ENCODE measurements at regions not wholly inside any gene's neighbourhood (a gene's known extent, or its start where the extent isn't known, plus 50 kb on each side); places are given as distances from the start of the nearest gene placed in this dataset.

DNA sequence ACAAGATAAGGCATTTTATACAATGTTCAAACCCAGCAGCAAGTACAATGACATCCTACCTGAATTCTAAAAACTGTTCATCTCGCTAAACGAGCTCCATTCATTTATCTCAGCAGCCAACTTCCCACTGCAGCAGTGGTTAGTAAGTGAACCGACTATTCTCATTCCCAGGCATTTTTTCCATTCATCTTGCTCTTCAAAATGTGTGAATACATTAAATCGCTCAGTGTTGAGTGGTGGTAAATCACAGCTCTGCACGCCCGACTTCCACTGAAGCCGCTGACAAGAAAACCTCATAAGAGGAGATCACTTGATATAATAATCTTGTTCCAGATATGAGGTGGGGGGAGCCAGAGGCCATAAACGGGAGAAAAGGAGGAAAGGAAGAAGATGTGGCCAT, 746.2 kb upstream of the USP15 start:
- H3K4me3 ChIP-seq, result no peak overlapping the region
- no peak overlapping the region for H3K27ac ChIP-seq
- H3K4me1 ChIP-seq, result no peaks in the 10 kb centered on the region
- no peak for DNase-seq
- no peaks in the 10 kb centered on the region for H3K9me3 ChIP-seq (replicated peaks)
- H3K36me3 ChIP-seq, result no peaks in the 10 kb centered on the region
- no peaks in the 10 kb centered on the region for H3K27me3 ChIP-seq

DNA sequence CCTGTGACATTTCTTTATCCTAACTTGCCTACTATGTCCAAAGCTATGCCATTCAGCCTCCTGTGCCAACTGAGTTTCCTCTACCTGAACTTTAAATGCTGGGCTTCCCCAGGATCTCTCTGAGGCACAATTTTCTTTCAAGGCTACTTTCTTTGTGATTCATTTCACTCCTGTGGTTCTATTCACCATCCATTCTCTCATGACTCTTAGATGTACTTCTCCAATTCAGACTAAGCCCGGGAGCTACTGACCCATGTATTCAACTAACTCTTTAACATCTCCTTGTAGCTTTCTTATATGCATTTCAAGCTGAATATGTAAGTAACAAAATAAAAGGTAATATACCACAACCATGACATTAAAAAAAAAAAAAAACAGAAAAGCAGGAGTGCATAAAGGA, 738.9 kb upstream of the USP15 start:
- H3K4me1 ChIP-seq, result no peaks in the 10 kb centered on the region
- H3K4me3 ChIP-seq, result no peak overlapping the region
- no peak for DNase-seq

GRCh38 chr12:61523276-61523992, 736.8 kb upstream of the USP15 start:
- no peaks in the 10 kb centered on the region for H3K4me1 ChIP-seq
- no peaks in the 10 kb centered on the region for H3K9me3 ChIP-seq (replicated peaks)
- H3K4me3 ChIP-seq, result no peak overlapping the region
- no peaks in the 10 kb centered on the region for H3K36me3 ChIP-seq
- no peaks in the 10 kb centered on the region for H3K27me3 ChIP-seq
- H3K27ac ChIP-seq, result no peak overlapping the region
- no peak for DNase-seq

More for the DNA sequence above, 738.9 kb upstream of the USP15 start:
- Histone ChIP-seq H3K27ac (no peak overlapping the region), H3K9me3 (replicated peaks) (no peaks in the 10 kb centered on the region), H3K36me3 (no peaks in the 10 kb centered on the region), H3K27me3 (no peaks in the 10 kb centered on the region)

DNA sequence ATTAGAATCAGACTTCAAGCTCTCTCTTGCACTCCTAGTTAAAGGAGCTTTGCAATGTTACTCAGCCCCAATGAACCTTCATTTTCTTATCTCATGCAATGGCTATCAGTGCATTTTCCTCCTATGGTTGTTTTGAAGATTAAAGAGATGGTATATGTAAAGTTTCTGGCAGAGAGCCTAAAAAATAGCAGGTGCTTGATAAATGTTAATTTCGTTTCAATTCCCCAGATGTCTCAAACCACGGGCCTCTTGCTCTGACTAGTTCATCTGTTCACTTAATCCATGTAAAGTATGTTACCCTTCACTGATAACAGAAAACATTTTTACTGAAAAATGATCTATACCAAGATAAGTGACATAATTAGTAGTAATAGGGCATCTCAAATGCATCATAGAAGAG, 735.4 kb upstream of the USP15 start:
- H3K9me3 ChIP-seq (replicated peaks), result no peaks in the 10 kb centered on the region
- no peak for DNase-seq
- H3K4me1 ChIP-seq, result no peaks in the 10 kb centered on the region
- H3K27me3 ChIP-seq, result no peaks in the 10 kb centered on the region
- H3K4me3 ChIP-seq, result no peak overlapping the region
- no peaks in the 10 kb centered on the region for H3K36me3 ChIP-seq
- H3K27ac ChIP-seq, result no peak overlapping the region

- no peak for DNase-seq
- no peaks in the 10 kb centered on the region for H3K9me3 ChIP-seq (replicated peaks)
- H3K4me3 ChIP-seq, result no peak overlapping the region
- no peaks in the 10 kb centered on the region for H3K4me1 ChIP-seq
- no peak overlapping the region for H3K27ac ChIP-seq
- H3K27me3 ChIP-seq, result no peaks in the 10 kb centered on the region
- no peaks in the 10 kb centered on the region for H3K36me3 ChIP-seq
Measured at GRCh38 chr12:61525331-61525730, 734.9 kb upstream of the USP15 start.

- DNase-seq, result no peak
- no peak overlapping the region for H3K27ac ChIP-seq
- H3K27me3 ChIP-seq, result no peaks in the 10 kb centered on the region
- no peaks in the 10 kb centered on the region for H3K9me3 ChIP-seq (replicated peaks)
- H3K4me3 ChIP-seq, result no peak overlapping the region
- no peaks in the 10 kb centered on the region for H3K4me1 ChIP-seq
- H3K36me3 ChIP-seq, result no peaks in the 10 kb centered on the region
Measured at GRCh38 chr12:61530456-61530855, 729.7 kb upstream of the USP15 start.

DNA sequence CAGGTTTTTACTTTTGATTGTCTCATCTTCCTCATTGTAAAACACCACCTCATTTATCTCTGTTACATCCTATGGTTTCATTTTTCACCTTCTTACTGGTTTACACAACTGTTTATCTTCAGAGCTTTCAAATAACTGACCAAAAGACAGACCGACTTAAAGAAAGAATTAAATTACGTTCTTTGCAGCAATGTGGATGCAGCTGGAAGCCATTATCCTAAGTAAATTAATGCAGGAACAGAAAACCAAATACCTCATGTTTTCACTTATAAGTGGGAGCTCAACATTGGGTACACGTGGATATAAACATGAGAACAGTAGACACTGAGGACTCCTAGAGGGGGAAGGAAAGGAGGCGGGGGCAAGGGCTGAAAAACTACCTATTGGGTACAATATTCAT, 729.0 kb upstream of the USP15 start:
- H3K27me3 ChIP-seq, result no peaks in the 10 kb centered on the region
- no peak overlapping the region for H3K4me3 ChIP-seq
- H3K4me1 ChIP-seq, result no peaks in the 10 kb centered on the region
- H3K27ac ChIP-seq, result no peak overlapping the region
- DNase-seq, result no peak
- H3K36me3 ChIP-seq, result no peaks in the 10 kb centered on the region
- H3K9me3 ChIP-seq (replicated peaks), result no peaks in the 10 kb centered on the region

GRCh38 chr12:61536117-61536516, 724.1 kb upstream of the USP15 start:
- H3K4me3 ChIP-seq, result no peak overlapping the region
- H3K27ac ChIP-seq, result no peak overlapping the region
- no peaks in the 10 kb centered on the region for H3K27me3 ChIP-seq
- no peaks in the 10 kb centered on the region for H3K36me3 ChIP-seq
- DNase-seq, result no peak
- no peaks in the 10 kb centered on the region for H3K9me3 ChIP-seq (replicated peaks)
- H3K4me1 ChIP-seq, result no peaks in the 10 kb centered on the region

DNA sequence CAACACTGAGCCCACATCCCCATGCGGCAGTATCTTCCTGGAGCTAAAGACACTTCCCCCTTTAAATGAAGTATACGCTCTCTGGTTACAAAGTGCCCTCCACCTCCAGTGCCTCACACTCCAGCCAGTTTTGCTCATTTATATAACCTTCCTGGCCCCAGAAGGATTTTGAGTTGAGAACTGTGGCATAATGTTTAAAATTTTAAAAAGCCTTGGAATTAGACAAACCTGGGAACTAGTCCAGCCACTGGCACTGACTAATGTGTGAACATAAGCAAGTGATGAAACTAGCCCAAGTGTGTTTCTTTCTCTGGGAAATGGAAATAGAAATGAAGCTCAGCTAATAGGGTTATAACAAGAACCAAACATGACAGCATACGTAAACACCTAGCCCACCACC, 723.7 kb upstream of the USP15 start:
- no peaks in the 10 kb centered on the region for H3K9me3 ChIP-seq (replicated peaks)
- no peaks in the 10 kb centered on the region for H3K27me3 ChIP-seq
- no peaks in the 10 kb centered on the region for H3K4me1 ChIP-seq
- no peaks in the 10 kb centered on the region for H3K36me3 ChIP-seq
- no peak overlapping the region for H3K27ac ChIP-seq
- H3K4me3 ChIP-seq, result no peak overlapping the region
- no peak for DNase-seq

DNA sequence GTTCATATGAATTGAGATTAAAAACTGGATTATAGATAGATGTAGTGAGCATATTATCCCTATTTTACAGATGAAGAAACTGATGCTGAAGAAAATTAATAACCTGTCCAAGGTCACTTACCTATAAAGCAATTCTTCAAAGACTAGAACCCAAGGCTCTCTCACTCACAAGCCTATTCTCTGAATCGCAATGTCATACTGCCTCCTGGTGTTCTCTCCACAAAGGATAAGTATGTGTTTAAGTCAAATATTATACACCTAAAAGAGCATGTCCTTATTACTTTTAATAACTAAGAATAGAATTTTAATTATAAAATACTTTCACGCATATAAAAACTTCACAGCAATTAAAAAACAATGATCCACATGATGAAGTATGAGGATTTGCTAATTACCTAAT, 721.3 kb upstream of the USP15 start:
- Histone ChIP-seq H3K4me3 (no peak overlapping the region), H3K4me1 (no peaks in the 10 kb centered on the region), H3K27me3 (no peaks in the 10 kb centered on the region), H3K36me3 (no peaks in the 10 kb centered on the region), H3K27ac (no peak overlapping the region), H3K9me3 (replicated peaks) (no peaks in the 10 kb centered on the region)
- DNase-seq, result peak in 1 of 2 experiments; percentile 37

DNA sequence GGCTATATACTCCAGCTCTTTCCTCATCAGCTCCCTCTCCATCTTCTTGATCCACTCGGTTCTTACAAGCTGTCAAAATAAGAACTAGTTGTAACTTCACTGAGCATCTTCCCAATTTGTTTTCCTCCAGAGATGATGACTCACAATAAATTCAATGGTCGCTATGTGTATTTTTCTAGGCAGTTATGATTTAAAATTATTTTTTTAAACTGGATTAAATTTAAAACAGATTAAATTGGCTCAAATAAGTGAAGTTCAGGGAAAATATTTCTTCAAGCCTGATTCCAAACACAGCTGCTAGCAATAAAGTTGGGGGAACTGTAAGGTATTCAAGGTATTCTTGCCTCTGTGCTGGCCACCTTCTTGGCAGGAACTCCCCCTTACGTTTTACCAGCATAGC, 717.7 kb upstream of the USP15 start:
- DNase-seq, result no peak
- Histone ChIP-seq H3K27ac (no peak overlapping the region), H3K4me1 (no peaks in the 10 kb centered on the region), H3K4me3 (no peak overlapping the region), H3K27me3 (no peaks in the 10 kb centered on the region), H3K9me3 (replicated peaks) (no peaks in the 10 kb centered on the region), H3K36me3 (no peaks in the 10 kb centered on the region)

DNA sequence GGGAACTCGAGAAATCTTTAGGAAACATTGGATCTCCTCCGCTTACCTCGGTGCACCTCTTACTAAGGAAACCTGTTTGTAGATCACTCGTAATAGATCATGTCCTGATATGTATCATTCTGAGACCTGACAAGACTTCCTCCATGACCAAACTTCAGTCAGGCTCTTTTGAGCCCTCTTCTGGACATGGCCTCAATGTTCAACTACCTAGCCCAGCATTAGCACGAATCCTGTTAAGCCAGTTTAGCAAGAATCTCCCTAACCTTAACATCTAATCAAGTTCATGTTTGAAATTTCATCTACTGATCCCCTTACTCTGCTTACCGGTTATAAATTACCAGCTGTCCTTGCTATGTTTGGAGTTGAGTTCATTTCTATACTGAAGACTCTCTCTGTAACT, 713.9 kb upstream of the USP15 start:
- Histone ChIP-seq H3K4me3 (no peak overlapping the region), H3K36me3 (no peaks in the 10 kb centered on the region), H3K4me1 (peaks cover 8% of the 10 kb centered on the region; the same call in 1 of the 2 replicates), H3K27me3 (no peaks in the 10 kb centered on the region), H3K9me3 (replicated peaks) (no peaks in the 10 kb centered on the region), H3K27ac (no peak overlapping the region)
- DNase-seq, result no peak

DNA sequence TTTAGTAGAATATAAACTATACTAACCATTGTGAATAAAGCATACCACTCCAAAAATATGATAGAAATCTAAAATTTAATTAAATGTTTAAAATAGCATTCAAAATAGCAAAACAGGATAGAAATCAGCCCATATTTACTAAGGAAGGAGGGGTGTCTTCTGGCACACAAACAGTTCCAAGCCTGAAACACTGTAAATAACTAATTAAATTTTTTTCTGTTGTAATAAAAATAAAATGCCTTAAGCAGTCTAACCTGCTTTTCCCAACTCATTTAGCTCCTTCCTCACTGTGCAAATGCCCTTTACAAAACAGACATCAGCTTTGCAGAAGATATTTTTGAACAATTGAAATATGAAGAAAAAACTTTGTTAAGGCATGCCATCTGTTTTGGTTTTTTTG, 707.1 kb upstream of the USP15 start:
- no peaks in the 10 kb centered on the region for H3K36me3 ChIP-seq
- no peaks in the 10 kb centered on the region for H3K27me3 ChIP-seq
- H3K4me3 ChIP-seq, result no peak overlapping the region
- H3K9me3 ChIP-seq (replicated peaks), result no peaks in the 10 kb centered on the region
- no peak for DNase-seq
- no peak overlapping the region for H3K27ac ChIP-seq
- H3K4me1 ChIP-seq, result peaks cover 8% of the 10 kb centered on the region; the same call in 1 of the 2 replicates

DNA sequence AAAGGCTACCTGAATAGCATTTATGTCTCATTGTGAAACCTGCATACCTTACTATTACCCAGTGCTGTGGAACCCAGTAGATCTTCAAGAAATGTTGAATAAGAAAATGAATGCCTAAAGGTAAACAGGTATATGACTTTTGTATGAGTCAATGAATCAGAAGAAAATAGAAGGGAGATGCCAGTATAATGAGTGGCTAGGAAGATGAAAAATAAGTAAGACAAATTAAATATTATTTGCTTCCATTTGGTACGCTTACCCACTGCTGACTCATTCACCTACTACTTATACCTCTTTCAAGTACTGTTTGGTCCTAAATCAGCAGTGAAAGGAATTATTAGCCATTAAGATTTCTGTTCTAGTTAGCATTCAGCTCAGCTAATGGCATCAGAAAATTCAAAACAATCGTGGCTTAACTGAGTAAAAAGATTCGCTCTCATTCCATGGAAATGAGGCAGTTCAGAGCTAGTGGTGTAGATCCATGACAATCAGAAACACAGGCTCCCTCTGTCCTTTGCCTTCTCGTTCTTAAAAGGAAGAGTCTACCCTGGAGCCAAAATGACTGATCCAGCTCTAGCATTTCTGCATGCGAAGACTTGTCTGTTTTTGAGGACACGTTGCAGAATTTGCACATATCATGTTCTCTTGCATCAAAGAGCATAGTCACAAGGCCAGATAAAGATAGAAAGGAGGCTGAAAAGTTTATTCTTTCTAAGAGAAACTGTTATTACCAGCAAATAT, 705.8 kb upstream of the USP15 start:
- Histone ChIP-seq H3K27ac (no peak overlapping the region), H3K4me1 (0 out of 2 replicates have a peak, but pooled peaks cover 2% of the 10 kb centered on the region), H3K9me3 (replicated peaks) (no peaks in the 10 kb centered on the region), H3K4me3 (no peak overlapping the region), H3K36me3 (no peaks in the 10 kb centered on the region), H3K27me3 (no peaks in the 10 kb centered on the region)
- no peak for DNase-seq

GRCh38 chr12:61563665-61564450, 696.3 kb upstream of the USP15 start:
- Histone ChIP-seq H3K4me3 (no peak overlapping the region), H3K36me3 (no peaks in the 10 kb centered on the region), H3K9me3 (replicated peaks) (no peaks in the 10 kb centered on the region)

More at GRCh38 chr12:61563665-61564450, 696.3 kb upstream of the USP15 start:
- no peaks in the 10 kb centered on the region for H3K4me1 ChIP-seq
- DNase-seq, result no peak
- H3K27ac ChIP-seq, result no peak overlapping the region
- no peaks in the 10 kb centered on the region for H3K27me3 ChIP-seq
